Neural progenitor cell (in vitro differentiated cells): ENCODE measurements at regions not wholly inside any gene's neighbourhood (a gene's known extent, or its start where the extent isn't known, plus 50 kb on each side); places are given as distances from the start of the nearest gene placed in this dataset.
"Not testable (repeated sequence)": the region's sequence is repeated elsewhere in the genome, so short reads cannot be mapped to it uniquely, and the experiment has no call there.

Source experiments
- DNase-seq: peaks from one replicate; pipeline ENCODE4 v3.0.0-alpha.2; 2016; ENCODE audit warnings: low spot score
- H2AFZ ChIP-seq: fragments of 200-600 bp; sonication (generic); replicated peaks from 2 replicates; pipeline ENCODE4 v1.6.1; 2016; ENCODE audit warnings: antibody characterized with exemption
- H3F3A ChIP-seq: fragments of 200-600 bp; sonication (generic); 2 replicates; pipeline ENCODE4 v1.6.1; 2016; ENCODE audit warnings: antibody characterized with exemption, low read depth
- H3K27ac ChIP-seq: fragments of 200-600 bp; sonication (generic); 2 replicates; pipeline ENCODE4 v1.5.1; 2016; ENCODE audit warnings: mild to moderate bottlenecking
- H3K27me3 ChIP-seq: fragments of 200-600 bp; sonication (generic); 2 replicates; pipeline ENCODE4 v1.6.1; 2016; ENCODE audit warnings: mild to moderate bottlenecking, moderate library complexity
- H3K36me3 ChIP-seq: fragments of 200-600 bp; sonication (generic); 2 replicates; pipeline ENCODE4 v1.5.1; 2016
- H3K4me1 ChIP-seq: fragments of 200-600 bp; sonication (generic); 2 replicates; pipeline ENCODE4 v1.6.1; 2016; ENCODE audit warnings: mixed run types
- H3K4me2 ChIP-seq: fragments of 200-600 bp; sonication (generic); 2 replicates; pipeline ENCODE4 v1.6.1; 2016
- H3K4me3 ChIP-seq: fragments of 200-600 bp; sonication (generic); 2 replicates; pipeline ENCODE4 v1.5.1; 2016
- H3K79me2 ChIP-seq: fragments of 200-600 bp; sonication (generic); 2 replicates; pipeline ENCODE4 v1.6.1; 2016; ENCODE audit warnings: low read depth
- H3K9ac ChIP-seq: fragments of 200-600 bp; sonication (generic); 2 replicates; pipeline ENCODE4 v1.6.1; 2016
- H3K9me3 ChIP-seq: fragments of 200-600 bp; sonication (generic); 2 replicates; pipeline ENCODE4 v1.5.1; 2016; ENCODE audit warnings: low read depth
- H4K20me1 ChIP-seq: fragments of 200-600 bp; sonication (generic); 2 replicates; pipeline ENCODE4 v1.6.1; 2016; ENCODE audit warnings: low read depth
- H3K27ac Mint-ChIP-seq: 3 replicates; pipeline ENCODE4 v1.8.0; 2021; ENCODE audit warnings: mixed read lengths
- H3K27me3 Mint-ChIP-seq: 2 replicates; pipeline ENCODE4 v1.8.0; 2022; ENCODE audit warnings: low read depth, mild to moderate bottlenecking, inconsistent platforms, moderate library complexity, mixed read lengths; ENCODE audit not compliant: insufficient read depth
- H3K36me3 Mint-ChIP-seq: 3 replicates; pipeline ENCODE4 v1.8.0; 2021; ENCODE audit warnings: mixed read lengths
- H3K4me1 Mint-ChIP-seq: 3 replicates; pipeline ENCODE4 v1.8.0; 2021; ENCODE audit warnings: mixed read lengths
- H3K4me3 Mint-ChIP-seq: 3 replicates; pipeline ENCODE4 v1.8.0; 2021; ENCODE audit warnings: mild to moderate bottlenecking, moderate library complexity, mixed read lengths
- H3K9me3 Mint-ChIP-seq: 3 replicates; pipeline ENCODE4 v1.8.0; 2020; ENCODE audit warnings: mixed read lengths
- CTCF ChIP-seq: fragments of 200-600 bp; sonication (generic); IDR thresholded peaks from 2 replicates; pipeline ENCODE4 v1.5.1; 2017; ENCODE audit warnings: antibody characterized with exemption, mild to moderate bottlenecking
- EZH2 ChIP-seq: fragments of 200-600 bp; sonication (generic); IDR thresholded peaks from 2 replicates; pipeline ENCODE4 v1.6.1; 2017; ENCODE audit warnings: antibody characterized with exemption, mild to moderate bottlenecking, moderate library complexity
- EZH2phosphoT487 ChIP-seq: fragments of 200-600 bp; sonication (generic); IDR thresholded peaks from 2 replicates; pipeline ENCODE4 v1.6.1; 2017; ENCODE audit warnings: antibody characterized with exemption

GRCh38 chr6:86707545-86708120 is 229.7 kb upstream of the HTR1E start:
- H3K36me3 Mint-ChIP-seq: no peaks in the 10 kb centered on the region
- no peak overlapping the region for H3K4me3 Mint-ChIP-seq
- Histone ChIP-seq H3K36me3 (no peaks in the 10 kb centered on the region), H3K4me2 (no peak overlapping the region), H3K27ac (no peak overlapping the region), H3K4me3 (no peak overlapping the region), H3K27me3 (no peaks in the 10 kb centered on the region), H3K4me1 (peaks cover 6% of the 10 kb centered on the region), H3K79me2 (no peaks in the 10 kb centered on the region), H3F3A (no peaks in the 10 kb centered on the region), H4K20me1 (no peaks in the 10 kb centered on the region), H2AFZ (no peak overlapping the region), H3K9me3 (no peaks in the 10 kb centered on the region), H3K9ac (no peak overlapping the region)
- no peak overlapping the region for H3K27ac Mint-ChIP-seq
- no peak for DNase-seq
- no peaks in the 10 kb centered on the region for H3K27me3 Mint-ChIP-seq
- TF ChIP-seq EZH2phosphoT487: no peak
- no peak for TF ChIP-seq EZH2
- no peak for TF ChIP-seq CTCF
- H3K9me3 Mint-ChIP-seq: no peaks in the 10 kb centered on the region
- peaks cover 3% of the 10 kb centered on the region for H3K4me1 Mint-ChIP-seq

- Histone ChIP-seq H3K9ac (no peak overlapping the region), H3K36me3 (no peaks in the 10 kb centered on the region), H3K4me3 (no peak overlapping the region), H3F3A (no peaks in the 10 kb centered on the region), H3K27me3 (no peaks in the 10 kb centered on the region), H3K79me2 (no peaks in the 10 kb centered on the region), H3K4me2 (no peak overlapping the region), H4K20me1 (no peaks in the 10 kb centered on the region), H3K9me3 (no peaks in the 10 kb centered on the region), H3K27ac (no peak overlapping the region), H3K4me1 (peaks cover 7% of the 10 kb centered on the region), H2AFZ (no peak overlapping the region)
- no peaks in the 10 kb centered on the region for H3K36me3 Mint-ChIP-seq
- TF ChIP-seq CTCF: peak; percentile 51
- no peak for TF ChIP-seq EZH2phosphoT487
- H3K4me3 Mint-ChIP-seq: no peak overlapping the region
- peaks cover 3% of the 10 kb centered on the region for H3K4me1 Mint-ChIP-seq
- H3K9me3 Mint-ChIP-seq: no peaks in the 10 kb centered on the region
- no peaks in the 10 kb centered on the region for H3K27me3 Mint-ChIP-seq
- H3K27ac Mint-ChIP-seq: no peak overlapping the region
- DNase-seq: peak; percentile 55
Measured at GRCh38 chr6:86706449-86706848, 230.9 kb upstream of the HTR1E start.

- H3F3A ChIP-seq, H3K9me3 ChIP-seq, DNase-seq, H3K4me3 Mint-ChIP-seq, H3K9me3 Mint-ChIP-seq, H3K36me3 ChIP-seq, H3K79me2 ChIP-seq, H3K4me1 Mint-ChIP-seq, H3K9ac ChIP-seq, H2AFZ ChIP-seq, H3K4me1 ChIP-seq, H4K20me1 ChIP-seq, H3K4me3 ChIP-seq, H3K27ac Mint-ChIP-seq, H3K27ac ChIP-seq, H3K36me3 Mint-ChIP-seq, H3K4me2 ChIP-seq, H3K27me3 Mint-ChIP-seq, H3K27me3 ChIP-seq: not testable (repeated sequence)
Measured at GRCh38 chr6:86701228-86701627, 236.1 kb upstream of the HTR1E start.

GRCh38 chr6:86686496-86686895 is 250.8 kb upstream of the HTR1E start:
- Histone ChIP-seq H2AFZ (no peak overlapping the region), H3K36me3 (no peaks in the 10 kb centered on the region), H4K20me1 (no peaks in the 10 kb centered on the region), H3K4me1 (no peaks in the 10 kb centered on the region), H3K9ac (no peak overlapping the region), H3K9me3 (no peaks in the 10 kb centered on the region), H3K27me3 (no peaks in the 10 kb centered on the region), H3K4me2 (no peak overlapping the region), H3K79me2 (no peaks in the 10 kb centered on the region), H3K4me3 (no peak overlapping the region), H3K27ac (no peak overlapping the region), H3F3A (no peaks in the 10 kb centered on the region)
- no peak for TF ChIP-seq CTCF
- TF ChIP-seq EZH2phosphoT487: no peak
- no peak for TF ChIP-seq EZH2
- Mint-ChIP-seq H3K27ac (no peak overlapping the region), H3K27me3 (peaks cover 5% of the 10 kb centered on the region), H3K36me3 (no peaks in the 10 kb centered on the region), H3K4me1 (no peaks in the 10 kb centered on the region), H3K9me3 (no peaks in the 10 kb centered on the region), H3K4me3 (no peak overlapping the region)
- no peak for DNase-seq
